GM10248 (cell line): ENCODE measurements at regions not wholly inside any gene's neighbourhood (a gene's known extent, or its start where the extent isn't known, plus 50 kb on each side); places are given as distances from the start of the nearest gene placed in this dataset.
"Not testable (repeated sequence)": the region's sequence is repeated elsewhere in the genome, so short reads cannot be mapped to it uniquely, and the experiment has no call there.

Source experiments
- CTCF ChIA-PET: fragments of 300-600 bp; sonication (Branson Sonifier 250); formaldehyde crosslinking; extraction: SDS; loops from one replicate; lab custom pipeline; 2021; ENCODE audit warnings: antibody characterized with exemption; lab: Yijun Ruan, JAX
- POLR2A ChIA-PET: fragments of 350-650 bp; sonication (Branson Sonifier 250); formaldehyde crosslinking; extraction: SDS; loops from one replicate; lab custom pipeline; 2020; ENCODE audit warnings: antibody characterized with exemption; lab: Yijun Ruan, JAX
- DNase-seq: peaks from one replicate; pipeline ENCODE4 v3.0.0; 2012; ENCODE audit errors: extremely low spot score
- CTCF ChIP-seq: IDR thresholded peaks from 2 replicates; pipeline ENCODE4 v1.5.1; 2012; ENCODE audit warnings: mild to moderate bottlenecking, low read depth; ENCODE audit errors: extremely low read depth, missing control alignments, control extremely low read depth

GRCh38 chr6:68059899-68060298, 575.2 kb upstream of the ADGRB3 start:
- POLR2A ChIA-PET: no interaction called here
- CTCF ChIA-PET: interaction anchor here (1.4 to 1.8 kb wide), 2 partner anchors 12 to 22 kb away, joined by 3 to 5 read pairs; no protein-coding TSS in a partner anchor
- no peak for TF ChIP-seq CTCF
- DNase-seq: no peak

GRCh38 chr6:68059261-68059660, 575.8 kb upstream of the ADGRB3 start:
- no peak for DNase-seq
- TF ChIP-seq CTCF: no peak
- ChIA-PET POLR2A (no interaction called here), CTCF (interaction anchor here (1.8 kb wide), 1 partner anchor 23 kb away, joined by 5 read pairs; no protein-coding TSS in a partner anchor)

GRCh38 chr6:68056596-68056995, 578.5 kb upstream of the ADGRB3 start:
- CTCF ChIA-PET: interaction anchor here (1.5 kb wide), 1 partner anchor 14 kb away, joined by 3 read pairs; no protein-coding TSS in a partner anchor
- DNase-seq, POLR2A ChIA-PET: not testable (repeated sequence)

GRCh38 chr6:68054756-68055155, 580.3 kb upstream of the ADGRB3 start:
- no peak for DNase-seq
- POLR2A ChIA-PET: no interaction called here
- CTCF ChIA-PET: no interaction called here

GRCh38 chr6:68053805-68054373, 581.2 kb upstream of the ADGRB3 start:
- CTCF ChIA-PET: no interaction called here
- TF ChIP-seq CTCF: no peak
- POLR2A ChIA-PET: no interaction called here
- DNase-seq: no peak

More at GRCh38 chr6:68054756-68055155, 580.3 kb upstream of the ADGRB3 start:
- no peak for TF ChIP-seq CTCF

- DNase-seq: no peak
- ChIA-PET CTCF (no interaction called here), POLR2A (no interaction called here)
- TF ChIP-seq CTCF: no peak
Measured at GRCh38 chr6:68052234-68052633, 582.8 kb upstream of the ADGRB3 start.

- TF ChIP-seq CTCF: no peak
- no peak for DNase-seq
- ChIA-PET POLR2A (no interaction called here), CTCF (no interaction called here)
Measured at GRCh38 chr6:68049562-68049961, 585.5 kb upstream of the ADGRB3 start.
